Peyer's patch (tissue), 4 donors: ENCODE measurements at regions not wholly inside any gene's neighbourhood (a gene's known extent, or its start where the extent isn't known, plus 50 kb on each side); places are given as distances from the start of the nearest gene placed in this dataset.

Experiments
- DNase-seq, 3 donors: peaks; one replicate each; pipeline ENCODE4 v3.0.0-alpha.2; 2017 to 2019
- H3K27ac ChIP-seq, 4 donors: fragments of 200-600 bp; sonication (generic); one replicate each; pipeline ENCODE4 v1.5.1; 2016 to 2019
- H3K27me3 ChIP-seq, 2 donors: fragments of 200-600 bp; sonication (generic); one replicate each; pipeline ENCODE4 v1.5.1; 2019
- H3K36me3 ChIP-seq, 3 donors: fragments of 200-600 bp; sonication (generic); one replicate each; pipeline ENCODE4 v1.5.1; 2016 to 2019
- H3K4me1 ChIP-seq, 4 donors: fragments of 200-600 bp; sonication (generic); one replicate each; pipeline ENCODE4 v1.5.1; 2016 to 2019
- H3K4me3 ChIP-seq, 4 donors: fragments of 200-600 bp; sonication (generic); 1 replicate in 3 of 4; 2 replicates in 1 of 4; pipeline ENCODE4 v1.5.1; 2016 to 2019; ENCODE audit warnings: mild to moderate bottlenecking in 1 of 4
- H3K9me3 ChIP-seq, 4 donors: fragments of 200-600 bp; sonication (generic); one replicate each; pipeline ENCODE4 v1.5.1; 2016 to 2019; ENCODE audit warnings: mild to moderate bottlenecking in 1 of 4
- CTCF ChIP-seq, 6 experiments: fragments of 450-650 bp in 4 of 6; fragments of 200-600 bp in 2 of 6; sonication (generic) in 1 of 6; IDR thresholded peaks; one replicate each; pipeline ENCODE4 v1.5.1; 2017 to 2019; ENCODE audit warnings: antibody characterized with exemption in 6 of 6, mild to moderate bottlenecking in 3 of 6, moderate library complexity in 1 of 6
- POLR2A ChIP-seq, 2 donors: fragments of 450-650 bp; IDR thresholded peaks; one replicate each; pipeline ENCODE4 v1.5.1; 2017; ENCODE audit warnings: antibody characterized with exemption in 2 of 2, mild to moderate bottlenecking in 2 of 2, moderate library complexity in 2 of 2

GRCh38 chr1:198007011-198007410 is 89.8 kb downstream of the LHX9 start:
- DNase-seq, result no peak
- TF ChIP-seq CTCF (IDR thresholded peaks at IDR 0.05) (no peak), POLR2A (IDR thresholded peaks at IDR 0.05) (no peak)
- Histone ChIP-seq H3K4me3 (no peak overlapping the region), H3K4me1 (no peaks in the 10 kb centered on the region), H3K9me3 (peaks cover 0 to 8% (median 0%) of the 10 kb centered on the region in 4 donors), H3K36me3 (no peaks in the 10 kb centered on the region), H3K27ac (no peak overlapping the region), H3K27me3 (no peaks in the 10 kb centered on the region)

- Histone ChIP-seq H3K27me3 (no peaks in the 10 kb centered on the region), H3K9me3 (peaks cover 0 to 8% (median 0%) of the 10 kb centered on the region in 4 donors), H3K4me3 (no peak overlapping the region), H3K36me3 (no peaks in the 10 kb centered on the region), H3K27ac (no peak overlapping the region), H3K4me1 (no peaks in the 10 kb centered on the region)
- DNase-seq, result no peak
- TF ChIP-seq CTCF (IDR thresholded peaks at IDR 0.05) (no peak), POLR2A (IDR thresholded peaks at IDR 0.05) (no peak)
These were observed 90.8 kb downstream of the LHX9 start for GRCh38 chr1:198007687-198008607.

- DNase-seq, result no peak
- Histone ChIP-seq H3K27me3 (no peaks in the 10 kb centered on the region), H3K27ac (no peak overlapping the region), H3K36me3 (no peaks in the 10 kb centered on the region), H3K9me3 (peaks cover 0 to 8% (median 0%) of the 10 kb centered on the region in 4 donors), H3K4me3 (no peak overlapping the region), H3K4me1 (no peaks in the 10 kb centered on the region)
- TF ChIP-seq CTCF (IDR thresholded peaks at IDR 0.05) (no peak), POLR2A (IDR thresholded peaks at IDR 0.05) (no peak)
These were observed 97.2 kb downstream of the LHX9 start for GRCh38 chr1:198014355-198014754.

- Histone ChIP-seq H3K4me1 (no peaks in the 10 kb centered on the region), H3K27ac (no peak overlapping the region), H3K9me3 (peaks cover 0 to 3% (median 0%) of the 10 kb centered on the region in 4 donors), H3K27me3 (no peaks in the 10 kb centered on the region), H3K4me3 (no peak overlapping the region), H3K36me3 (no peaks in the 10 kb centered on the region)
- no peak for TF ChIP-seq POLR2A (IDR thresholded peaks at IDR 0.05)
- TF ChIP-seq CTCF (IDR thresholded peaks at IDR 0.05), result no peak
- DNase-seq, result no peak
These were observed 98.1 kb downstream of the LHX9 start for GRCh38 chr1:198015309-198015708.

GRCh38 chr1:198018529-198018928 is 101.4 kb downstream of the LHX9 start:
- no peak overlapping the region for H3K4me3 ChIP-seq
- DNase-seq, result no peak
- no peaks in the 10 kb centered on the region for H3K27me3 ChIP-seq
- TF ChIP-seq CTCF (IDR thresholded peaks at IDR 0.05) (no peak), POLR2A (IDR thresholded peaks at IDR 0.05) (no peak)
- no peaks in the 10 kb centered on the region for H3K4me1 ChIP-seq
- H3K9me3 ChIP-seq, result no peaks in the 10 kb centered on the region
- H3K36me3 ChIP-seq, result no peaks in the 10 kb centered on the region
- no peak overlapping the region for H3K27ac ChIP-seq
